ENCODE measurements at regions not wholly inside any gene's neighbourhood (a gene's known extent, or its start where the extent isn't known, plus 50 kb on each side); places are given as distances from the start of the nearest gene placed in this dataset.

GRCh38 chr2:47269316-47270232, 93.3 kb upstream of the CALM2 start:
- TF ChIP-seq CTCF (IDR thresholded peaks at IDR 0.05; ENCODE audit: insufficient read depth, low read depth, low read length) (no peak), EZH2 (IDR thresholded peaks at IDR 0.05; ENCODE audit: insufficient read depth, low read length) (no peak)
